Activated CD8-positive, alpha-beta memory T cell treated with anti-CD3 and anti-CD28 coated beads for 24 hours (primary cell): ENCODE measurements at regions not wholly inside any gene's neighbourhood (a gene's known extent, or its start where the extent isn't known, plus 50 kb on each side); places are given as distances from the start of the nearest gene placed in this dataset.
A peak's percentile ranks its signal among the peaks of the same experiment; 100 is the strongest.

Source experiments
- DNase-seq: peaks from one replicate; pipeline ENCODE4 v3.0.0-alpha.2; 2020

DNA sequence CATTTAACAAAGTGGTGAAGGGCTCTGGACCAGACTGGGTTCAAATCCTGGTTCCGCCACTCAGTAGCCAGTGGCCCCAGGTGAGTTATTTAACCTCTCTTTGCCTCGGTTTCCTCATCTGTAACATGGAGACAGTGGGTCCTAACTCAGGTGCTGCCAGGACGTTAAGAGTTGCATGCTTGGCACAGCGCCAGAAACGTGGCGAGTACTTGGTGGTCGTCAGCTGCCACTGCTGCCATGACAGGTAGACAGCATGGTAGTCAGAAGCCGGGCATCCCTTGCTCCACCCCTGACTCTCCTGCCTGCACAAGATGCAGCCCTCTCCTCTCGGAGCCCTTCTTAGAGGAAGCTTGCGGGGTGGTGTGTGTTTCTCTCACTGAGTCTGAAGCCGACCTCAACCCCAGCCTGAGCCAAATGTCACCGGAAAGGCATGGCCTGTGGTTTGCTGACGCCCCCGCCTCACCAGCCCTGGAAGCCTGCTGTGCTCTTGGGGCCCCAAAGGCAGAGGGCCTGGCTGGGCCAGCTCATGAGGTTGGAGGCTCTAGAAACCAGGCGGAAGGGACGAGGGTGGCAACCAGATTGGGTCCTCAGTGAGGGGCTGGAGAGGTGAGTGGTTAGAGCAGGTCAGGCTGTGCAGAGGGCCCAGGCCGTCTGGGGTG lies 160.8 kb upstream of the TLE3 start:
- peak; percentile 90 for DNase-seq

- DNase-seq, result no peak
These were observed 160.0 kb upstream of the TLE3 start for GRCh38 chr15:70257573-70258248.

DNA sequence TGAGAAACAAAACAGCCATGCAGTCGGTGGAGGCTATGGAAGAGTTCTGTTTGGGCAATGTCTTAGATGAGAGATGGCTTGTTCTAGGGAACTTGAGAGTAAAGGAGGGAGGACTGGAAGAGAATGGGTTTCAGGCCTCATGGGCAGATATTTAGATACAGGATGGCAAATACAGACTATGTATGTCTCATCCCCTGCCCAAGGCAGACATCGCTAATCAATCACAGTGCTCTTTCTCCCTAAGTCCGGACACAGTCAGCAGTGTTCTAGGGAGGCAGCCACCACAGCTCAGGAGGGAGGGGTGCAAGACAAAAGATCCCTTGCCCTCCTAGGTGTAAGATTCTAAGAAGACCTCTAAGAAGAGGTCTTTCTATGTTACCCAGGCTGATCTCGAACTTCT lies 159.3 kb upstream of the TLE3 start:
- no peak for DNase-seq

- no peak for DNase-seq
These were observed 156.7 kb upstream of the TLE3 start for GRCh38 chr15:70254311-70254869.

- DNase-seq, result no peak
These were observed 155.9 kb upstream of the TLE3 start for GRCh38 chr15:70253461-70254156.

- DNase-seq, result no peak
These were observed 155.2 kb upstream of the TLE3 start for GRCh38 chr15:70252951-70253320.

DNA sequence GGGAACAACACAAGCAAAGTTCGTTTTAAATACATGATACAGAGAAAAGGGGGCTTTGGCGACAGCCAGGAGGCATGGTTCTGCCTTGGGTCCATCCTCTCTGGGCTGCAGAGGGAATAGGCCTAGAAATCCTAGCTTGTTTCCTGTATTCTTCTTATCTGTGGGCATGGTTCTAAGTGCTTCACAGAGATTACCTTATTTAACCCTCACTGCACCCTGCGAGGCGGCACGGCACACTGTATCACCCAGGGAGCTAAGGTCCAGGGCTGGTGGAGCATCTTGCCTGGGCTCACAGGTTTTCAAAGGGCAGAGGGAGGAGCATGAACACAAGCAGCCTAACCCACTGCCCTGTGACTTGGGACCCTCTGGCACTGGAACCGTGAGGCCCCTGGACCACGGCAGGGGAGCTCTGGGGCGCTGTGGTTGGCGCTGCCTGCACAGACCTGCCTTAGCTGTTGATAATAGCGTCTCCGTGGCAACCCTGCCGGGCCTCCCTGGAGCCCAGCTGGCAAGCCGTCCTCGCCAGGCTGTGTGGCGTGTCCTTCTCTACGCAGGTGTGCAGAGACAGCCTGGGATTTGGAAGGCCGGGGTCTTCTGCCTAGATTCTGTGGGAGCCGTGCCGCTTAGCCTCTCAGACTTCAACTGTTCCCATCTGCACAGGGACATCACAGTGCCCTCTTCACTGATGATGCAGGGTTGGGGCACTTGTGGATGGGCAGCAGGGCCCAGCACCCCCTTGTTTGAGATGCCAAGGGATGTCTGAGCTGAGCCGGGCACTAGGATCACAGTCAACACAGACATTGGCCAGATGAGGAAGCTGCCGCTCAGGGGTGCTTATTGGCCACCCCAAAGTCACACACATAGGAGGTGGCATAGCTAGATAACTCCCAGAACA lies 154.6 kb upstream of the TLE3 start:
- no peak for DNase-seq

DNA sequence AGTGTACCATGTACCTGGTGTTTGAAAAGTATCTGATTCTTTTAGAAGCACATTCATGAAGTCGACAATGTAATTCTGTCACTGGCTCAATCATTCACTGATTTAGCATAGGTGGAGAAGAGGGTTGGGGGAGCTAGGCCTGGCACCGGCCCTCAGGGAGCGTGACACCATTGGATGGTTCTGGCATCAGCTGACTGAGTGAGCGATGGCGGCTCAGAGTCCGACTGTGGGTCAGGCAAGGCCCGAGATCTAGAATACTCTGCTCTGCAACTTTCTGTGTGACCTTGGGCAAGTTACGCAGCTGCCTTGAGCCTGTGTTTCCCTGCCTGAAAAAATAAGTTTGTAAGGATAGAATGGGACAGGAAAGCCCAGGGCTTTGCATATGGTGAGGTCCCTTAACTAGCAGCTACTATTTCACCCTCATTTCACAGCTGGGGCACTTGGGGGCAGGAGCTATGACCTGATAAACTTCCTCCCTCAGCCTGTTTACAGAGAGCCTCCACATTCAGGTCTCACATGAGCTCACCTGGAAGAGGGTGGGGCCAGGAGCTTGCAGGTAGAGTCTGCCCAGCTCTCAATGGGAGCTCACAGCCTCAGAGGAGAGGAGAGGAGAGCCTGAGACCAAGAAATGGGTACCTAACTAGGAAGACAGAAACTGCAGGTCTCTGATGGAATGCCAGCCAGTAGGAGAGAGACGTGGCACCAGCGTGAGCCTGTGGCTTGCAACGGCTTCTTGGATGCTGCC lies 153.7 kb upstream of the TLE3 start:
- no peak for DNase-seq

DNA sequence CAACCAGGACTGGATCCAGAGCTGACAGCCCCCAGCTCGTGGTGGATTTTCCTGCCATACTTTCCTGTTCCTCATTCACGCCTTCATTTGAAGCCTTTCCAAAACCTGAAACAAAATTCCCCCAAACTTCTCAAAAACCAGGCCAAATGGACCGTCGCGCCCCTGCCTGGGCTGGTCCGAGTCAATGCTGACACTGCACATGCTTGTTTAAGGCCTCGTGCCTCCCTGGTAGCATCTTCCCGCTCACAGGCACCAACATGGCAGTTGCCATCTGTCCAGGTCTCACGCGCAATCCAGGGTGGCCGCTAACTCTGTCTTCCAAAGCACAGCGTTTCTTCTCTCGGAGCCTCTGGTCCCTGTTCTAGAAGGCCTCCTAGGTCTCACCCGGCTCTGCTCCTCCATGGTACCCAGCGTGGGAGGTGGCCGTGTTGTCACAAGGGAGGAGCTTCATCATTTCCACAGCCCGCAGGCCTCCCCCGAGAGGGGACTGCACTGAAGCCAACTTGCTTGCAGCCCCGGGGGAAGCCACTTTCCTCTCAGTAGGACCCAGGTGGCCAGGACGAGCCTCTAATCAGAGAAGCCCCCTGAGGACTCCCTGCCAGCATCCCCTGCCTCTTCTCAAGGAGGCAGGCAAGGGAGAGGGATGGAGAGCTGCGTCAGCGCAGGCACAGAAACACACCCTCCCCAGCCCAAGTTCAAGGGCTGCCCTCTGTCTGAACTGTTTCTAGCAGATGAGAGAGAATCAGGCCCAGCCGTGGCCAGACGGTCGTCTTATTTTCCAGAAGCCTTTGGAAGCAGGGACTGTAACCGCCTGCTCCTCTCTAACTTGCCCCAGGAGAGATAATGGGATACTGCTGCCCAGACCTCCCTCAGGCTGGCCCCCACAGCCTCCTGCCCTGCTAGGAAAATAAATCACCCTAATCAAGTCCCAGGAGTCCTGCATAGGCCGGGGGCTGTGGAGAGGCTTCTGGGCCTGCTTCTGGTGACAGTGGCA lies 152.8 kb upstream of the TLE3 start:
- DNase-seq, result no peak

GRCh38 chr15:70249616-70250015 lies 151.9 kb upstream of the TLE3 start:
- no peak for DNase-seq

DNA sequence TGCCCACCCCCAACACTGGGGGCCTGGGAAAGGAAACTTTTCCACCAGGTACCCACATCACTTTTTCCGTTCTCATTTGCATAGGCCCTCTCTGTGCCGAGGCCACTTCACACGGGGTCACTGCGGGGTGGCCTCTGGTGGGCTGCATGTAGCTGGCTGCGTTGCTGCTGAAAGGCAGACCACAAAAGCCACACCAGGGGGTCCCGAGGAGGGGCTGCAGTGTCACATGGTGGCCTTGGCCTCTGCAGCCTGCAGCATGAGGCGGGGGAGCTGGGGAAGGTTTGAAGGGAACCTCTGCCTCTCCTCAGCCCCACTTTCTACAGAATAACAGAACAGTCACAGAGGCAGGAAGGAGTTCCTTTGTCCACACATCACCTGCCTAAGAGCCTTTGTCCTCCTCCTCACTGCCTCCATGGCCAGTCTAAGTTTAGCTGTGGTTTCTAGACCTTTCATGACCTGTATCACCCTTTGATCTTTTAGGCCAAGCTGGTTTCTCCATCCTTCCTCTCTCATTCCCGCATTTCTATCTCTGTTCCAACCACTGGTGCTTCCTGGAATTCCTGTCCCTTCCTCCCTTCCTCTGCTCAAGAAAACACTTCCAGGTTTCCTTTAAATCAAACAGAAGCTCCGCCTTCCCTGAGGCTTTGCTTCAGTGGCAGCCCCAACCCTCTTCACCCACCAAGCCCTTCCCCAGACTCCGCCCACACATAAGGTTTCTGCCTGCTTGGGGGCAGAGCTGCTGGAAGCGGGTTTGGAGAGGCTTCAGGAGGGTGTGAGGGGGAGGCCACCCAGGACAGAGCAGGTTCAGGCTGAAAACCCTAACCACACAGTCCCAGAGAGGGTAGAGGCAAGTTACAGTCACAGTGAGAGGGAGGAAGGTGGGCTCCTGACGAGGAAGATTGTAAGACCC lies 150.7 kb upstream of the TLE3 start:
- no peak for DNase-seq

- DNase-seq, result no peak
These were observed 149.6 kb upstream of the TLE3 start for GRCh38 chr15:70247281-70247680.

- no peak for DNase-seq
These were observed 149.0 kb upstream of the TLE3 start for GRCh38 chr15:70246623-70247220.

DNA sequence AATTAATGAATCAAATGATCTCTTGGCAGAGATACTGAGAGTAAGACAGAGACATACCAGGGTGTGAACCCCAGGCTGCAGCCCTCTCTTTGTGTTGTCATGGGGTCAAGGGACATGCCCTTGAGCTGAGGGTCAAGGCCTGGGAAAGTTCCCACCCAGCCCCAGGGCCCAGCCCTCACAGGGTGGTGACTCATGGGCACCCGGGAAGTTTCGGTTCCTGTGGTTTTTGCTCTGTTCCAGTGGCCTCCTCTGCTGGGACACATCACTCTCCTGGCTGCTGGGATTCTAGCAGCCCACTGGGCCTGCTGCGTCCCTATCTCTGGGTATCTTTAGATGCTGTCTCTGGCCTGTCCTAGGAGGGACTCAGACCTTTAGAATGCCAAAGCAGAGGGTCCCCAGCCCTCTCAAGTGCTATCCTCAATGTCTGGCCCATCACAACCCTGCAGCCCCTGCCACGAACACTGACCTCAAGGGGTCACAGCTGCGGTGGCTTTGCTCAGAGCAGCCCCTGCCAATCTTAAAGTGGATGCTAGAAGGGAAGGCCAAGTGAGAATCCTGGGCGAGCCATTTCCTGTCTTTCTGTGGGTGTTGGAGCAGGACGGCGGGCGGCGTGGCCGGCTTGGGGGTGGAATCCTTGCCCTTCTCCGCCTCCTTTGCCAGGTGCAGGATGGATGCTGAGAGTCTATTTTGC lies 148.4 kb upstream of the TLE3 start:
- peak; percentile 56 for DNase-seq

- DNase-seq, result peak; percentile 33
These were observed 147.3 kb upstream of the TLE3 start for GRCh38 chr15:70244978-70245542.

GRCh38 chr15:70243686-70244540 lies 146.2 kb upstream of the TLE3 start:
- DNase-seq, result peak; percentile 53

DNA sequence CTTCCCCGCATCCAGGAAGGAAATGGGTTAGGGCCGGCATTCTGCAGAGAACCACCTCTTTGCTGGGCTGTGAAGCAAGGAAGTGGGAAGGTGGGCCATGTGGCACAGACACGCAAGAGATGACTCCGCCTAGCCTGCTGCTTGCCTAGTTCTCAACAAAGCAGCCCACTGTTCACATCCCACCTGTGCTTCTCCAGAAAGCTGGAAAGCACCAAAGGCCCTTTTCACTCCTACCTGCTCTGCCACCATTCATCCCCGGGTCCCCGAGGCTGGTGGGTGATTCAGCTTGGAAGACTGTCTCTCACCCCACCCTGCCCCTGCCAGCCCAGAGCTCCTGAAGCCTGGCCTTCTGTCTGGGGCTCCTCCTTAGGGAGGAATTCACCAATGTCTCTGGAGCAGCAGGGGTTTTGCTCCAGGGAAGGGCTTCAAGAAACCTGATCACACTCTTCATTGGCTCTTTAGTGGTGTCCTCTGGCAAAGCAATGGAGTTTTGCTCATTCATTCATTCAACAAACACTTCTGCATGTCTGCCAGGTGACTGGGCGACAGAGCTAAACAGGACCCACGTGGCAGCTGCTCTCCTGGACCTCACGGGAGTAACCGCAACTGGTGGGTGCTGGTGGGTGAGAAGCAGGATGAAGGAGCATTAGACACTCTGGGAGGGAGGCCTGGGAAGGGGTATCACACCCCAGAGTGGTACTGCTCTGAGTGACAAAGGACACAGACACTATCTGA lies 145.4 kb upstream of the TLE3 start:
- no peak for DNase-seq
